ENCODE measurements at regions not wholly inside any gene's neighbourhood (a gene's known extent, or its start where the extent isn't known, plus 50 kb on each side); places are given as distances from the start of the nearest gene placed in this dataset.

DNA sequence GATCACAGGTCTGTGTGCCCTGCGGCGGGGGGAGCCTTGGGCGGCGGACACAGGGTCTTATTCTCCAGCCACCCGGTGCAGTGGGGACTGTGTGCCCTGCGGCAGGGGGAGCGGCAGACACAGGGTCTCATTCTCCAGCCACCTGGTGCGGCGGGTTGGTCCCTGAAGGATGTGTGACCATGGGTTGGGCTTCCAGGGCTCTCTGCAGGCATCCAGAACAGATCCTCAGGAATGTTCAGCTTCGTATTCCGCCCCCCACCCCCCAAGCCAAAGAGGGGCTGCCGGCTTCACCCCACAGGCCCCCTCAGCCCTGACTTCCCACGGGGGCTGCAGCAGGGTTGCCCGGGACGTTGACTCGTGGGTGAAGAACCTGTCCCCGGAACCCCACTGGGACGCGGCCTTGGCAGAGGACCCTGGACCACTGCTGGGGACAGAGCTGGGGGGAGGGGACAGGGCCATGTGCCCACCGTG is 154.5 kb upstream of the PPP2R2D start:
- DNase-seq: no peak

DNA sequence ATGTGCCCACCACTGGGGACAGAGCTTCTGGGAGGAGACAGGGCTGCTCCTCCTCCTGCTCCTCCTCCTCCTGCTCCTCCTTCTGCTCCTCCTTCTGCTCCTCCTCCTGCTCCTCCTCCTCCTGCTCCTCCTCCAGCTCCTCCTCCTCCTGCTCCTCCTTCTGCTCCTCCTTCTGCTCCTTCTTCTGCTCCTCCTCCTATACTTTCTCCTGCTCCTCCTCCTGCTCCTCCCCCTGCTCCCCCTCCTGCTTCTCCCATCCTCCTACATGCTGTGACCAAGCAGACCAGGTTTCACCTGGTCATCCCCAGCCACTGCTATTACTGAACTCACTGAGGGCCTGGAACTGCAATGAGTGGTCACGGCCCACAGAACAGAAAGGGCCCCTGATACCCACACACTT is 154.0 kb upstream of the PPP2R2D start:
- DNase-seq: no peak

DNA sequence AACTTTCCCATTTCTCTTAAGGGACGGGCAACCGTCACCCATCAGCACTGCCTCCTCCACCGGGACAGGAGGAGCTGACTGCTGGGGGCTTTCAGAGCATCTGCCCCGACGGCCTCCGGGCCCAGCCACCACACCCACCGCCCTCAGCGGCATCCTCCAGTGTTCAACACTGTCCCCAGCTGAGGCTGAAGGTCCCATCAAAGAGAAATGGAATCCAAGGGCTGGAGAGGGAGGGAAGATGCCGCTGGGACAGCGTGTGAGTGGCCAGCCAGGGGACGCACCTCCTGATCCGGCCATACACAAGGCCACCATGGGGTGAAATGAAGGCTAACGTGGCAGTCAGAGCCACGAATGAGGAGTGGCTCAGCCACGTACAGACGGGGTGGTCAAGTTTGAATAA is 153.6 kb upstream of the PPP2R2D start:
- DNase-seq: no peak

DNA sequence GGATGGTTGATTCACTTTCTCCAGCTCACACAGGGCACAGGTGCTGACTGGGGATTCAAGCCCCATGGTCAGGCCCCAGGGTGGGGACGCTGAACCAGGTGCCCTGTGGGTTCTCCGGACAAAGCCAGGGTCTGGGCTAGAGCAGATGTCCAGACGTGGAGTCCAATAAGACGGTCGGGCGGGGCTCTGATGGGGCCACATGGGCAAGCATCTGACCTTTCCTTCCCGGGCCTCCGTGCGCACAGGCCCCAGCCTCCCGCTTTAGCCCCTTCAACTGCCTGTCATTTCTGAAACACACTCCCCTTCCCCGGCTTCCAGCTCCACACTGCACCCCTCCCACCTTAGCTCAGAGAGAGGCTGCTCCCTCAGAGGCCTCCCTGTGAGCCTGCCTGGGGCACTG is 153.0 kb upstream of the PPP2R2D start:
- no peak for DNase-seq

DNA sequence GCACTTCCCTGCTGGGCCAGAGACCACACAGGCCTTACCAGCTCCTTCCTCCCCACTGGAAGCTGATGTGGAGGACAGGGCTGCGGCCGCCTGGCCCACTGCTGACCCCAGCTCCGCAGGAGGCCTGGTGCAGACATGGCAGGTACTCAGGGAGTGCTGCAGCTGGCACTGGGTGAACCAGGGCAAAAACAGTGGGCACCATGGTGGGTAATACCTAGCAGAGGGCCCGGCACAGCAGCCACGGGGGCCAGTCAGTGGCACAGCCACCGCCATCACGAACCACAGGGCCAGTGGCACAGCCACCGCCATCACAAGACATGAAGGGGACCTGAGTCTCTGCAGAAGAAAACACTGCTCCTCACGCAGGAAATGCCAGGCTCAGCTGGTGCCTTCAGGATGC is 152.6 kb upstream of the PPP2R2D start:
- DNase-seq: no peak

DNA sequence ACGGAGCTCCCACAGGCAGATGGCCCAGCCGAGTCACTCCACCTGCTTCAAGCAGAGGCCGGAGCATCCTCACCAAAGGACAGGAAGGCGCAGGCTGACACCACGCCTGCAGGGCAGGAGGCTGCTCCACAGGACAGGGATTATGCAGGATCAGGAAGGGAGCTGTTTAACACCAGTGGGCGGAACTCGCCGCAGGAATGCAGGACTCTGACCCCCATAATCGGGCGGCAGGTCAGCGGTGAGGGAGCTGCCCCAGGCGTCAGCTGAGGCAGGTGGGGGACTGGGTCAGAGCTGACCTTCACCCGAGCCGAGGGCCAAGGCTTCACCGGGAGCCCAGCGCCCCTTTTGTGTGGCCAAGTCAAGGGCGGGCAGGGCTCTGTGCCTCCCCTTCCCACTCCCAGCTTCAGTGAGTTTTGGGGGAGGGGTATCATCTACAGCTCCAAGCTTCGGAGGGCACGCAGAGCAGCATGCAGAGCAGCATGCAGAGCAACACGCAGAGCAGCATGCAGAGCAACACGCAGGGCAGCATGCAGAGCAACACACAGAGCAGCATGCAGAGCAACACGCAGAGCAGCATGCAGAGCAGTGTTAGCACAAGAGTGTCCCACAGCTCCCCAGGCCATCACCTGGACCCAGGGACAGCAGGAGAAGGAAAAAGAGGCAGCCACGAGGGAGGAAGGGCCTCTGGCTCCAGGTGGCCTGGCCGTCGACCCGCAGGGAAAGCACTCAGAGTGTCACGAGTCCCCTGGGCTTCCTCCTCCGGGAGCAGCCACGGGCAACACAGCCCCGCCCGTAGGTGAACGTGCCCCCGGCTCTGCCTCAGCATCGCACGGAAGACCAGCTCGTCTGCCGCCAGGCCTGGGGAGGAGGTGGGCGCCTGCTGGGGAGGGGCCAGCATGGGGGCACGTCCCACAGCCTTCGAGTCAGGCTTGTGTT is 151.7 kb upstream of the PPP2R2D start:
- DNase-seq: peak; percentile 3

DNA sequence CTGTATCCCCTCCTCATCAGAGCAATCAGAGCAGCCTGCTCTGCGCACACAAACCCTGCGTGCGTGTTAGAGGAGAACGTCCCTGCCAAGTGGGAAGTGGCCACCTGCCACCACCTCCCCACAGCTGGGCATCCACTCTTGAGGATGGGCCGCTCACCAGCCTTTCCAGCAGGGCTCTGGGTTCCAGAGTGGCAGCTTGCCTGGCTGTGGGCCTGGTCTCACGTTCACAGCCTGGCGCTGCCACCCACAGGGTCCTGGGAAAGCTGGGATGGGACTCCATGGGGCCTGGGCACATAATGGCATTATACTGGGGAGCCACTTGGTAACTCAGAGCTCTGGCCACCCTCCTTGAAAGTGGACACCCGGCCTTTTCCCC is 151.1 kb upstream of the PPP2R2D start:
- DNase-seq: peak; percentile 18

DNA sequence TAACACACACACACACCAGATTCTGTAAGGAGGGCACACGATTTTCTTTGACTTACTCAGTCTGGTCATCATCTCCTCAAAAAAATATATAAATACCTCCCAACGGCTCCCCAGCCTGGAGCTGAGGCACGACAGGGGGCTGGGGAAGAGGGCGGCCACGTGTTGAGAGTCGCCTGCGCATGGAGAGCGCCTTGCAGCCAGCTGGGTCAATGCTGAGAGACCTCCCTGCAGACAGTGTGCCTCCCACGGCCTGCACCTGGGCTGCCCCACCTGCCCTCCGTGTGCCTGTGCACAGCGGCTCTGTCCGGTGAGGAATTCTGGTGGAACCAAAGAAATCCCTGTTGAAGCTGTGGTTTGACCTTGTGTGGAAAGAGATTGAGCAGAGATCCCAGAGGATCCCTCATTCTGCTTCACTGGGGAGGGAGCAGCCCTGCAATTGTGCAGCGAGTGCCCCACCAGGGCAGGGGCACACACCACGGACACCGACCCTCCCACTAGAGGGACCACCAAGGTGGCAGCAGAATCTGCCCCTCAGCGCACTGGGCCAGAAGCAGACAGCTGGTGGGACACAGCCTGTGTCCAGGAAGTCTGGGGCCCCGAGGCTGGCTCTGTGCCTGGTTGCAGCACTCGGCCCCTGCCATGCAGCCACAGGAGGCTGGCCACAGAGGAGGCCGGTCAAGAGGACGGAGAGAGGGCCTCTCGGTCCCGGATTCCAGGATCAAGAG is 150.5 kb upstream of the PPP2R2D start:
- DNase-seq: no peak

DNA sequence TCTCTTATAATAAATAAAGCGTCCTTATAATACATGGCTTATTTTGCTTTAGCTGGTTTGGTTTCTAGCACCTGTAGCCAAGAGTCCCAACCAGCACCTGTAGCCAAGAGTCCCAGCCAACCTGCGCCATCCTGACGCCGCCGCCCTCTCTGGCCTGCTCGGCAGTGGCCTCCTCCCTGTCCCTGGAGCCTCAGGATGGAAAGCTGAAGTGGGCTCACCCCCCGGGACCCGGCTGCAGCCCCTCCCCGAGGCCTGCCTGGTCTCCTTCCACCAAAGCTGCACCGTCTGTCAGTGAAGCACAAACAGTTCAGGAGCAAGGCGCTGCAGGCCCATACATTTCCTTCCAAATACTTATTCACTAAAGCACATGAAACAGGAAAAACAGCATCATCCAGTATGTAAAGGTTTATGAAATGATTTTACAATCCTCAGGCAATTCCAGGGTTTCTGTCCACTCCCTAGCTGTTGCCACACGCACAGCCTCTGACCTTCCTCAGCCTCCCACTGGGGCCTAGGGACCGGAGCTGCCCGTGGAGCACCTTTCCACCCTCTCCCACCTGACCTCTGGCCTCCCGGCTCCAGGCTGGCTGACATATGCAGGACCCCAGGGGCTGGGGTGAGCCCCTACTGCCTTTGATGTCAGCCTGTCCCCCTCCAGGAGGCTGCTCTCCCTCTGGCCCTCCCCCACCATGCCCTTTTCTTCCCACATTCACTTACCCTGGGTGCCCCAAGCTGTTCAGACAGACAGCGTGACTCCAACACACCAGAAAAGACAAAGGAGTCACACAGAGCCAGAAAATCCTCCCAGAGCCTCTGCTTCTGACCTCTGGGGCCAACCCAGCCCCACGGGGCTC is 149.6 kb upstream of the PPP2R2D start:
- no peak for DNase-seq

DNA sequence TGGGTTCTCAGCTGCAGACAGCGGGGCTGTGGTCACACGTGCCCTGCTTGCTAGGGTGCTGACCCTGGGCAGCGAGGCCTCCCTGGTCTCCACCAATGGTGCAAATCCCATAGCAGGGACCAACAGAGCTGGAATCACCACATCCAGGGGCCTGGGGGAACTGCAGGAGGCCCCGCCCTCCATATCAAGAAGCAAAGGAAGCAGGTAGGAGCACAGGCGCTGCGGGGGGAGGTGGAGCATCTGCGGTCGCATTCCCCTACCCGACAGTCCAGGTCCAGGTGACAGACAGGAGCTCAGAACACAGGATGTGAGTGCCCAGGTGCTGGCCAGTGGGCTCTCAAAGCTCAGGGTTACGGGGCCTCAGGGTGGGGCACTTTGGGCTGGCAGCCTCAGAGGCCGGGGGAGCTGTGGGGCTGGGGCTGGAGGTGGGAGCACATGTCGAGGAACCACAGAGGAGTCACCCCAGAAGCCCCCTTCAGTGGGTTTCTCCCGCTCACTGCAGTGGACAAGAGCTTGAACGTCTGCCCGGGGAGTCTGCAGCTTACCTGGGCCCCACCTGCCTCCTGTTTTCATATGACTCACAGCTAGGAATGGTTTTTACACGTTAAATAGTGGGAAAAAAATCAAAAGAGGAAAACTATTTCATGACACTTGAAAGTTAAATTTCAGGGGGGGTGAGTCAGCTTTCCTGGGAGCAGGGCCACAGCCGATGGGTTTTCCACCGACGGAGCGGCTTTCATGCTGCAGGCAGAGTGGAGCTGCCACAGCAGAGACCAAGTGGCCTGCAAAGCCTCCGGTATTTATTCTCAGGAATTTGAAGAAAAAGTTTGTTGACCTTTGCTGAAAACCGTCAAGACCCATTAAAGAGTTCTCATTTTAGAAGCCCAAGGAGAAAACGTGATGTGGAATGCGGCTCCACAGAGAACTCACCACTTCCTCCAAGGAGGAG is 148.7 kb upstream of the PPP2R2D start:
- no peak for DNase-seq

DNA sequence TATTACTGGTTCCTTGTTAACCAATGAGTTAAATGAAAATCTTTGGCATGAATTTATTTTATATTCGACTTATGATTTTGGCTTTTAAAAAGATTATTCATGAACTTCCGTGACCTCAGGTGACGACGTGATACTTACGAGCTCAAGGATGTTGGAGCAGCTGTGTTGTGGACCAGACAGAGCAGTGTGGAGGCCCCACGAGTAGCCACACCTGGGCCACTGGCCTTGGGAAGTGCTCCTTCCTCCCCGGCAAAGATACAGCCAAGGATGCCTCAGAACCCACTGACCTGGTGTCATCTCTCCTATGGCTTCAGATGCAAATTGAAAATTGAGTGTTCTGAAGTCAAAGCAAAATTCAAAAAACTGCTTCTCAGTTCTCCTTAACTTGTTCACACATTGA is 147.5 kb upstream of the PPP2R2D start:
- no peak for DNase-seq

DNA sequence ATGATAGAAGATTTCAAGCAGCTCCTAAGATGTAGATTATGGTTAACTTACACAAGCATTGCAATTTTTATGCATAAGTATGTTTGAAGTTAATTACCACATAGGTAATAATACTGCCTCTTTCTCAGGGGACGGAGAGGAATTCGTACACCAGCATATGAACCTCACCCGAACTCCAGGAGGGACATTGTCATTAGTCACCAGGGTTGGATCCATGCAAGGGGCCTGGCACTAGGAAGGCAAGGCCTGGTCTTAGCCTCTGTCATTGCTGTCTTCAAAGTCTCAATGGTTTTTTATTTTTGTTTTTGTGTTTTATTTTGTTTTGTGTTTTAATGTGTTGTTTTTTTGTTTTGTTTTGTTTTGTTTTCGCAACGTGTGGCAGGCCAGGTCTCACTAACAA is 145.6 kb upstream of the PPP2R2D start:
- no peak for DNase-seq

DNA sequence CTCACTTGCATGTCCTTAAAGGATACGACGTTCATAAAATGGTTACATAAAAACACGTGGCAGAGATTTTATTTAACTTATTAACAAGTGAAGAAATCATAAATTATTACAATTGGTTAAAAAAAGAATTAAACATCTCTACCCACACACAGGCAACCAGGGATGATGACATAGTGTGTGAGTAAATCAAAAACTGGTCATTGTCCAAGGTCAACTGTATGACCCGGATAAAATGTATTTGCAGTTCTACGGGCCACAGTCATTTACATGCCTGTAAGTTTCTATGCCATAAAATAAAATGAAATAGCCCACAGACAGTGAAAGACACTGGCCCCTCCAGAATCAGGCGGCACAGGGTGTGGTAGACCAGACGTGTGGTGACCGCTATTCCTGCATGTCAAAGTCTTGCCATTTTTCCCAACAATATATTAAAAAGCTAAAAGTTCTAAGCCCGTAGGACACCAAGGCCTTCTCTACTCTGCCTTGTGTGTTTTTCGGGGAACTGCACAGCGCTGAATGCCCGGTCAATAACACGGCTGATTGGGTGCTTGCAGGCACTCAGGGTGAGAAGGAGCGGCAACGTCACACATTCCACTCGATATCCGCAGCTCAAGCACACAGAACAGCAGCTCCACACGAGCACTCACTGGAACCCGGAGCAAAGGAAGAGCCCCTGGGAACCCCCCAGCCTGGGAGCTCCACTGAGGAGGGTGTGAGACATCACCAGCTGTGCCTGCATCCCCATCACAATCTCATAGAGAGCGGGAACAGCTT is 143.3 kb upstream of the PPP2R2D start:
- no peak for DNase-seq

DNA sequence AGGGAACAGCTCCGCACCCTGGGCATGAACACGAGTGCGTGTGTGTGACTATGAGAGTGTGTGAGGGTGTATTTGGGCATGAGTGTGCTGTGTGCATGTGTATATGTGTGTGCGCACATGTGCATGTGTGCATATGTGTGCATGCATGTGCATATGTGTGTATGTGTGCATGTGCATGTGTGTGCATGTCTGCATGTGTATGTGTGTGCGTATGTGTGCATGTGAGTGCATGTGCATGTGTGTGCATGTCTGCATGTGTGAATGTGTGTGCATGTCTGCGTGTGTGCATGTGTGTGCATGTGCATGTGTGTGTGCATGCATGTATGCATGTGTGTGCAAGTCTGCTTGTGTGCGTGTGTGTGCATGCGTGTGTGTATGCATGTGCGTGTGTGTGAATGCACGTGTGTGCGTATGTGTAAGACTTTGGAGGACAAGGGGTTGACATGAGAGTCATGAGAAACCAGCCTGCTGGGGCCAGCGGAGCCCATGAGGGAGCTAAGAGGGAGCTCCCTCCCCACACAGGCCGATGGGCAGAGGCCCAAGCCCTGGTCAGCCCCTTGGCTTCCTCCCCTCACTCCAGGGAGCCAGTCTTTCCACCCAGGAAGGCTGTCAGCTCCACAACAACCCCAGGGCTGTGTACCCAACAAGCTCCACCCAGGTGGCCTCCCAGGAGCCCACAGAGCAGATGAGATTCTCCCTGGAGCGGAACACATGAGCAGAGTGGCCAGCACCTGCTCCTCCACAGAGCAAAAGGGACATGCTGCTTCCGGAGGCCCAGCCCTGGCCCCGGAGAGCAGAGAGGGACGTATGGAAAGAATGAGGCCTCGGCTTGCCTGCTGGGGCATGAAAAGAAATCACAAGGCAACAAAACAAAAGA is 142.5 kb upstream of the PPP2R2D start:
- peak; percentile 66 for DNase-seq

DNA sequence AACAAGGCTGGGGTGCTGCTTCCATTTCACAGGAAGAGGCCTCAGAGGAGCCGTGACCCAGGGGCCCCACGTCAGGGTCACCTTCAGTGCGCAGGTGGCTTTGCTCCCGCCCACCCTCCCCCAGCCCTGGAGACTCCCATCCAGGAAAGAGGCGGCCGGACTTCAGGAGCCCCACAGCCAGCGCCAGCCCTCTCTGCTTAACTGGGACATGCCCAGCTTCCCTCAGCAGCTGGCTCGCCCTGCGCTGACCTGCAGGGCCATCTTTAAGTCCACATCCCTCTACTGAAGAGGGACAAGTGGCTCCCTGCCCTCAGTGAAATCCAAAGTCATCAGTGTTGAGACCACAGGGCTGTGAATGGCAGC is 141.9 kb upstream of the PPP2R2D start:
- DNase-seq: no peak

DNA sequence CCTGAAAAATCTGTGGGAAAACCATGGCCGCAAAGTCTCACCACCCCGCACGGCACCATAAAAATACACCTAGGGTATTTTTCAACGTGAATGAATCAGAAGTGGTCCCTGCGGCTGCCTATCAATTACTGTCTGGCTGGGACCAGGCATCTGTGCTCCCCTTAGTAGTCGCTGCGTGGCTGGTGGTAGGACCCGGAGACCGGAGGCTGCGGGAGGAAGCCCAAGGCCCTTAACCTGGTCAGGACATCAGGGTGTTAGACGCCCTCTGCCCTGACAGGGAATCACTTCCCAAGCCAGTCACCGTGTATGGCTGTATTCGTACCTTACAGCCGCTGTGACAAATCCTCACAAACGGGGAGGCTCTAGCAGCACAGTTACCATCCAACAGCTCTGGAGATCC is 141.5 kb upstream of the PPP2R2D start:
- DNase-seq: no peak

DNA sequence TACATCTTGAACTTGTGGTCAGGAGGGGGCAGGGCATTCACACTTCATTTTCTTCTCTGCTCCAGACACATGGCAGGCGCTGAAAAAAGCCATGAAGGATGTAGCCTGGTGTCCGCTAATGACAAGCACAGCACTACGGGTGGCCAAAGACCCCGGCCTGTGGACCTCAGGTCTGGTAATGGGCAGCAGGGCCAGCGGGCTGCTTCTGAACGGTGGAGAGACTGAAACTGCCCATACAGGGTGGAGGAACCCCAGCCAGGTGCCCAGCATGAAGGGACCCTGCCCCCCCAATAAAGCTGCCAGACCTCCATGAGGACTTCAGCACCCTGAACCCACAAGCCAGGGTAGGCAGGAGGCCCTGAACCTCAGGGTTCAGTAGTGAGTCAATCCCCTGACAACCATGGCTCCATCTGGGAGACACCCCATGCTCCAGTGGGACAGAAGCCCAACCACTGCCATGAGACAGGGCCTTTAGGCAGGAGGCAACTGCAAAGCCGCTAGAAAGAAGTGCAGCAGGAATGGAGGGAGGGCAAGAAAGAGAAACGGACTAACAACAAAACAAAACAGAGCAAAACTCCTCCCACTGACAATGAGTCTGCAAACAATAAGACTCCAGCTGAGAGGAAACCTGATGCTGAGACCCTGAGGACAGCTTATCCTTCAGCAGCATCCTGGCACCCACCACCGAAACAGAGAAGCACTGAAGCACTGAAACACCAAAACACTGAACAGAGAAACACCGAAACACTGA is 140.2 kb upstream of the PPP2R2D start:
- DNase-seq: no peak

DNA sequence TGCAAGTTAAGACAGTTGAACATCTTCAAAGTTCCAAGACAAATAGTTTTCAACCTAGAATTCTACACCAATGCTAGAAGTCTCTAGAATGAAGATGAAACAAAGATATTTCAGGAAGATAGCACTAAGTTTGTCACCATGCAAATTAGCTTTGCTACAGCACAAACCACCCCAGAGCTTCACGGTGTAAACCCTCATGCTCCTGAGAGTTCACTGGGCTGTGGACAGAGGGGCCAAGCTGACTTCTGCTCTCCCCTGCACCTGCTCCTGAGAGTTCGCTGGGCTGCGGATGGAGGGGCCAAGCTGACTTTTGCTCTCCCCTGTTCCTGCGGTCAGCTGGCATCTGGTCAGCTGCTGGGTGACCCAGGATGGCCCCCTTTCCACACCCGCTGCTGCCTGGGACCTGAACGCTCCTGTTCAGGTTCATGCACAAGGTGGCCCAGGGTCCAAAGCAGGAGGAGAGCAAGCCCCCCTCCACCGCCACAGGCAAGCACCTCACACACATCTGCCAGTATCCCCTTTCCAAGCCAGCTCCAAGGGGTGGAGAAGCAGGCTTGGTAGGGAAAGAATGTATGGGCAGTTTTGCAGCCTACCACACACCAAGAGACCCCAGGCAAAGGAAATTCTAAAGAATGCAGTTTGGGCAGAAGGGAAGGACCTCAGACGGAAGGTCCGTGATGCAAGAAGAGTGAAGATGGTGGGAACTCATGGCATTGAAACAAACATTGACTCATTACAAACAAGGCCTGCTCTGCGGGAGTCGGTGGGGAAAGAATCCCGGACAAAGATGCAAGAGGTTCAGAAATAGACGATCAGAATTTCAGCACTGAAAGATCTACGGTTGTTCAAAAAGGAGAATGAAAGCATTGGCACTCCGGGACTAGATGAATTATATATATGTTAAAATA is 137.8 kb upstream of the PPP2R2D start:
- DNase-seq: no peak

Data from DMS153 (cell line).